ENCODE measurements at regions not wholly inside any gene's neighbourhood (a gene's known extent, or its start where the extent isn't known, plus 50 kb on each side); places are given as distances from the start of the nearest gene placed in this dataset.

- DNase-seq (ENCODE audit: extremely low spot score): no peak
- ChIA-PET CTCF (no interaction called here), POLR2A (no interaction called here)
- no peak for TF ChIP-seq CTCF (IDR thresholded peaks at IDR 0.05; ENCODE audit: control extremely low read depth, extremely low read depth, low read depth, missing control alignments)
Measured at GRCh38 chr15:93246266-93247242, 157.5 kb upstream of the RGMA start.

GRCh38 chr15:93245661-93246042 is 156.6 kb upstream of the RGMA start:
- DNase-seq (ENCODE audit: extremely low spot score): no peak
- POLR2A ChIA-PET: no interaction called here
- CTCF ChIA-PET: no interaction called here
- no peak for TF ChIP-seq CTCF (IDR thresholded peaks at IDR 0.05; ENCODE audit: control extremely low read depth, extremely low read depth, low read depth, missing control alignments)

- no peak for DNase-seq (ENCODE audit: extremely low spot score)
- CTCF ChIA-PET: no interaction called here
- no peak for TF ChIP-seq CTCF (IDR thresholded peaks at IDR 0.05; ENCODE audit: control extremely low read depth, extremely low read depth, low read depth, missing control alignments)
- POLR2A ChIA-PET: no interaction called here
Measured at GRCh38 chr15:93244696-93245660, 156.0 kb upstream of the RGMA start.

GRCh38 chr15:93243573-93243972 is 154.6 kb upstream of the RGMA start:
- no peak for TF ChIP-seq CTCF (IDR thresholded peaks at IDR 0.05; ENCODE audit: control extremely low read depth, extremely low read depth, low read depth, missing control alignments)
- DNase-seq (ENCODE audit: extremely low spot score): no peak
- CTCF ChIA-PET: no interaction called here
- POLR2A ChIA-PET: no interaction called here

GRCh38 chr15:93241696-93242585 is 152.9 kb upstream of the RGMA start:
- ChIA-PET POLR2A (no interaction called here), CTCF (no interaction called here)
- TF ChIP-seq CTCF (IDR thresholded peaks at IDR 0.05; ENCODE audit: control extremely low read depth, extremely low read depth, low read depth, missing control alignments): no peak
- DNase-seq (ENCODE audit: extremely low spot score): no peak

- POLR2A ChIA-PET: no interaction called here
- CTCF ChIA-PET: interaction anchor here (1.2 kb wide), 1 partner anchor 15 kb away, joined by 3 read pairs; no protein-coding TSS in a partner anchor
- DNase-seq (ENCODE audit: extremely low spot score): no peak
- no peak for TF ChIP-seq CTCF (IDR thresholded peaks at IDR 0.05; ENCODE audit: control extremely low read depth, extremely low read depth, low read depth, missing control alignments)
Measured at GRCh38 chr15:93239993-93240392, 151.0 kb upstream of the RGMA start.

Data from GM10248 (cell line).